ENCODE measurements at regions not wholly inside any gene's neighbourhood (a gene's known extent, or its start where the extent isn't known, plus 50 kb on each side); places are given as distances from the start of the nearest gene placed in this dataset.
A peak's percentile ranks its signal among the peaks of the same experiment; 100 is the strongest.
"Not testable (repeated sequence)": the region's sequence is repeated elsewhere in the genome, so short reads cannot be mapped to it uniquely, and the experiment has no call there.

- H3K36me3 Mint-ChIP-seq; H3K4me1 Mint-ChIP-seq; H3K36me3 ChIP-seq (ENCODE audit: control insufficient read depth in 2 of 2, extremely low read depth in 1 of 2, insufficient read depth in 1 of 2, low read length in 1 of 2); H3K4me3 Mint-ChIP-seq; H3K27ac Mint-ChIP-seq; ATAC-seq (replicated peaks in 1 of 4); H3K4me1 ChIP-seq (ENCODE audit: control insufficient read depth in 1 of 2, extremely low read depth in 1 of 2, insufficient read depth in 2 of 2, low read length in 2 of 2); H3K27me3 ChIP-seq (replicated peaks in 1 of 2; ENCODE audit: control insufficient read depth in 2 of 2, extremely low read depth in 1 of 2, insufficient read depth in 2 of 2, low read length in 1 of 2); POLR2A ChIA-PET; H3K4me3 ChIP-seq (ENCODE audit: control insufficient read depth in 1 of 2, extremely low read depth in 1 of 2, low read length in 1 of 2); H3K27ac ChIP-seq (ENCODE audit: low read length); DNase-seq; H3K27me3 Mint-ChIP-seq; CTCF ChIA-PET; H3K9me3 ChIP-seq: not testable (repeated sequence)
- H3K9me3 Mint-ChIP-seq: peaks cover 7 to 27% (median 20%) of the 10 kb centered on the region in 3 donors
- WGBS (ENCODE audit: insufficient coverage): no CpG with 5 or more reads among the region's 15 CpGs
Observed at GRCh38 chr9:65395789-65396188, 110.8 kb upstream of the FOXD4L5 start.

GRCh38 chr9:65395121-65395520 lies 110.1 kb upstream of the FOXD4L5 start:
- H3K27ac ChIP-seq (ENCODE audit: low read length); H3K9me3 ChIP-seq; ATAC-seq (replicated peaks in 1 of 4); H3K4me3 ChIP-seq (ENCODE audit: control insufficient read depth in 1 of 2, extremely low read depth in 1 of 2, low read length in 1 of 2); H3K4me1 ChIP-seq (ENCODE audit: control insufficient read depth in 1 of 2, extremely low read depth in 1 of 2, insufficient read depth in 2 of 2, low read length in 2 of 2); H3K36me3 ChIP-seq (ENCODE audit: control insufficient read depth in 2 of 2, extremely low read depth in 1 of 2, insufficient read depth in 1 of 2, low read length in 1 of 2); H3K36me3 Mint-ChIP-seq; H3K4me1 Mint-ChIP-seq; CTCF ChIA-PET; H3K27me3 ChIP-seq (replicated peaks in 1 of 2; ENCODE audit: control insufficient read depth in 2 of 2, extremely low read depth in 1 of 2, insufficient read depth in 2 of 2, low read length in 1 of 2); H3K27ac Mint-ChIP-seq; DNase-seq; POLR2A ChIA-PET; H3K4me3 Mint-ChIP-seq; H3K27me3 Mint-ChIP-seq: not testable (repeated sequence)
- H3K9me3 Mint-ChIP-seq: peaks cover 7 to 22% (median 21%) of the 10 kb centered on the region in 3 donors
- WGBS (ENCODE audit: insufficient coverage): no CpG with 5 or more reads among the region's 25 CpGs

- H3K4me1 ChIP-seq (ENCODE audit: control insufficient read depth in 1 of 2, extremely low read depth in 1 of 2, insufficient read depth in 2 of 2, low read length in 2 of 2); H3K36me3 Mint-ChIP-seq; H3K4me3 Mint-ChIP-seq; H3K9me3 ChIP-seq; H3K4me1 Mint-ChIP-seq; H3K27ac ChIP-seq (ENCODE audit: low read length); H3K4me3 ChIP-seq (ENCODE audit: control insufficient read depth in 1 of 2, extremely low read depth in 1 of 2, low read length in 1 of 2); H3K27ac Mint-ChIP-seq; H3K36me3 ChIP-seq (ENCODE audit: control insufficient read depth in 2 of 2, extremely low read depth in 1 of 2, insufficient read depth in 1 of 2, low read length in 1 of 2); POLR2A ChIA-PET; CTCF ChIA-PET; H3K27me3 ChIP-seq (replicated peaks in 1 of 2; ENCODE audit: control insufficient read depth in 2 of 2, extremely low read depth in 1 of 2, insufficient read depth in 2 of 2, low read length in 1 of 2); H3K27me3 Mint-ChIP-seq; ATAC-seq (replicated peaks in 1 of 4); DNase-seq: not testable (repeated sequence)
- 82% methylated on average over 4 of the region's 12 CpGs for WGBS (ENCODE audit: insufficient coverage)
- peaks cover 9 to 25% (median 24%) of the 10 kb centered on the region in 3 donors for H3K9me3 Mint-ChIP-seq
Observed at GRCh38 chr9:65393111-65393810, 108.3 kb upstream of the FOXD4L5 start.

DNA sequence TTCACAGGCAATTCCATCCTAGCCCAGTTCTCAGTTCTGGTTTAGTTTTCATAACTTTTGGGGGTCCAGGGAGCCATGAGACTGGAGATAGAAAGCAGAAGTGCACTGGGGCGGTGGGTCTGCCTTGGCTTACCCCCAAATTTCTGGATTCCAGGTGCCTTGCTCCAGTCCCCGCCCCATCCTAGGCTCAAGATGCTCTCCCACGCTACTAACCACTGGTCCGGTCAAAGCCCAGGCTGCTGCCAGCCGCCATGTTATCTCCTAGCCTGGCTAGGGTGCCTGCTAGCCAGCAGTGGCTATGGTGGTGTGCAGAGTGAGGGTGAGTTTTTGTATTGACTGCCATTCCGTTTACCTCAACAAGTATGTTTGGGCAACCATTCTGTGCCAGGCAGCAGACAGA lies 107.6 kb upstream of the FOXD4L5 start:
- CTCF ChIA-PET; POLR2A ChIA-PET; ATAC-seq (replicated peaks in 1 of 4); H3K4me1 ChIP-seq (ENCODE audit: control insufficient read depth in 1 of 2, extremely low read depth in 1 of 2, insufficient read depth in 2 of 2, low read length in 2 of 2); H3K27ac ChIP-seq (ENCODE audit: low read length); H3K27me3 ChIP-seq (replicated peaks in 1 of 2; ENCODE audit: control insufficient read depth in 2 of 2, extremely low read depth in 1 of 2, insufficient read depth in 2 of 2, low read length in 1 of 2); H3K4me1 Mint-ChIP-seq; H3K9me3 ChIP-seq; H3K4me3 Mint-ChIP-seq; H3K27me3 Mint-ChIP-seq; DNase-seq; H3K4me3 ChIP-seq (ENCODE audit: control insufficient read depth in 1 of 2, extremely low read depth in 1 of 2, low read length in 1 of 2); H3K36me3 ChIP-seq (ENCODE audit: control insufficient read depth in 2 of 2, extremely low read depth in 1 of 2, insufficient read depth in 1 of 2, low read length in 1 of 2); H3K36me3 Mint-ChIP-seq; H3K27ac Mint-ChIP-seq: not testable (repeated sequence)
- WGBS (ENCODE audit: insufficient coverage): no CpG with 5 or more reads among the region's 6 CpGs
- H3K9me3 Mint-ChIP-seq: peaks cover 7 to 24% (median 23%) of the 10 kb centered on the region in 3 donors

- H3K36me3 Mint-ChIP-seq; H3K27me3 ChIP-seq (replicated peaks in 1 of 2; ENCODE audit: control insufficient read depth in 2 of 2, extremely low read depth in 1 of 2, insufficient read depth in 2 of 2, low read length in 1 of 2); H3K27ac ChIP-seq (ENCODE audit: low read length); CTCF ChIA-PET; H3K4me1 Mint-ChIP-seq; H3K27ac Mint-ChIP-seq; H3K27me3 Mint-ChIP-seq; H3K4me1 ChIP-seq (ENCODE audit: control insufficient read depth in 1 of 2, extremely low read depth in 1 of 2, insufficient read depth in 2 of 2, low read length in 2 of 2); H3K36me3 ChIP-seq (ENCODE audit: control insufficient read depth in 2 of 2, extremely low read depth in 1 of 2, insufficient read depth in 1 of 2, low read length in 1 of 2); H3K9me3 ChIP-seq; POLR2A ChIA-PET; H3K4me3 ChIP-seq (ENCODE audit: control insufficient read depth in 1 of 2, extremely low read depth in 1 of 2, low read length in 1 of 2); ATAC-seq (replicated peaks in 1 of 4); H3K4me3 Mint-ChIP-seq: not testable (repeated sequence)
- DNase-seq: peak in 7 of 35 experiments; percentile 5 to 21 (median 15)
- WGBS (ENCODE audit: insufficient coverage): 83% methylated on average over 5 of the region's 17 CpGs
- H3K9me3 Mint-ChIP-seq: peaks cover 8 to 25% (median 14%) of the 10 kb centered on the region in 3 donors
Observed at GRCh38 chr9:65389710-65390109, 104.7 kb upstream of the FOXD4L5 start.

DNA sequence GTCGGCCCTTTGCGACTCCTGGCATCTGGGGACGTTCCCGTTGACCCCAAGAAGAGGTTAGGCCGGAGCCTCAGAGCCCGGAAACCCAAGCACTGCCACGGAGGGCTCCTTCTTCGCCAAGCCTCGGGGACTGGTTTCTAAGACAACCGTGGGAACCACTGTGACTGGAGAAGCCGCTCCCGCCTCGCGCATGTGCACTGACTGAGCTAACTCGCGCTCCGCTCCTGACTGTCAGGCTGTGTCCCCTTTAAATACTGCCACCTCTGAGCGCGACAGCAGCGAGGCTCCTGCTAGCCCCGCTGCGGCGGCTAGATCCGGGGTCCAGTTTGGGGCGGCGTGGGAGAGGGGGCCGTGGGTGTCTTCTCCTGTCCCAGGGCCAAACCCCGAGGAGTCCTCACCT lies 104.2 kb upstream of the FOXD4L5 start:
- H3K9me3 Mint-ChIP-seq: peaks cover 8 to 22% (median 14%) of the 10 kb centered on the region in 3 donors
- H3K4me1 Mint-ChIP-seq; H3K4me3 ChIP-seq (ENCODE audit: control insufficient read depth in 1 of 2, extremely low read depth in 1 of 2, low read length in 1 of 2); H3K9me3 ChIP-seq; H3K36me3 ChIP-seq (ENCODE audit: control insufficient read depth in 2 of 2, extremely low read depth in 1 of 2, insufficient read depth in 1 of 2, low read length in 1 of 2); H3K27me3 Mint-ChIP-seq; DNase-seq; H3K27ac ChIP-seq (ENCODE audit: low read length); H3K36me3 Mint-ChIP-seq; H3K4me3 Mint-ChIP-seq; POLR2A ChIA-PET; H3K4me1 ChIP-seq (ENCODE audit: control insufficient read depth in 1 of 2, extremely low read depth in 1 of 2, insufficient read depth in 2 of 2, low read length in 2 of 2); H3K27ac Mint-ChIP-seq; H3K27me3 ChIP-seq (replicated peaks in 1 of 2; ENCODE audit: control insufficient read depth in 2 of 2, extremely low read depth in 1 of 2, insufficient read depth in 2 of 2, low read length in 1 of 2); CTCF ChIA-PET; ATAC-seq (replicated peaks in 1 of 4): not testable (repeated sequence)
- 93% methylated on average over 19 of the region's 28 CpGs for WGBS (ENCODE audit: insufficient coverage)

DNA sequence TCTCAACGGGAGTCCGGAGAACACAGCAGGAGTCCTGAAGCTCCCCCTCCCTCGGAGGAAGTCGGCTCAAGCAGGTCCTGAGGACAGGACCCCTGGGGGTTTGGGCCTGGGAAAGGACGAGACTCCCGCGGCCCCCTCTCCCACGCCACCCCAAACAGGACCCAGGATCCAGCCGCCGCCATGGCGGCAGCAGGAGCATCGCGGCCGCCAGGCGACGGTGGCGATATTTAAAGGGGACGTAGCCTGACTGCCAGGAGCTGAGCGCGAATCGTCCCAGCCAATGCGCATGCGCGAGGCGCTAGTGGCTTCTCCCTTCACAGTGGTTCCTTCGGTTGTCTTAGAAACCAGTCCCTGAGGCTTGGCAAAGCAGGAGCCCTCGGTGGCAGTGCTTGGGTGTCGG lies 101.7 kb upstream of the FOXD4L5 start:
- CTCF ChIA-PET; H3K4me1 Mint-ChIP-seq; H3K27ac ChIP-seq (ENCODE audit: low read length); H3K27me3 Mint-ChIP-seq; H3K4me1 ChIP-seq (ENCODE audit: control insufficient read depth in 1 of 2, extremely low read depth in 1 of 2, insufficient read depth in 2 of 2, low read length in 2 of 2); H3K36me3 Mint-ChIP-seq; H3K27me3 ChIP-seq (replicated peaks in 1 of 2; ENCODE audit: control insufficient read depth in 2 of 2, extremely low read depth in 1 of 2, insufficient read depth in 2 of 2, low read length in 1 of 2); H3K36me3 ChIP-seq (ENCODE audit: control insufficient read depth in 2 of 2, extremely low read depth in 1 of 2, insufficient read depth in 1 of 2, low read length in 1 of 2); POLR2A ChIA-PET; H3K27ac Mint-ChIP-seq; H3K9me3 ChIP-seq: not testable (repeated sequence)
- peak; percentile 71 to 90 (median 78) for ATAC-seq (replicated peaks in 1 of 4)
- WGBS (ENCODE audit: insufficient coverage): 67% methylated on average over 27 of the region's 28 CpGs
- H3K9me3 Mint-ChIP-seq: peaks cover 9 to 27% (median 18%) of the 10 kb centered on the region in 3 donors
- H3K4me3 Mint-ChIP-seq: peak overlapping the region in 2 of 3 donors; percentile 65 to 67
- H3K4me3 ChIP-seq (ENCODE audit: control insufficient read depth in 1 of 2, extremely low read depth in 1 of 2, low read length in 1 of 2): peak overlapping the region in 1 of 2 donors; percentile 42
- peak in 34 of 35 experiments; percentile 9 to 81 (median 50) for DNase-seq

All from T-cell (primary cell).